ENCODE measurements at regions not wholly inside any gene's neighbourhood (a gene's known extent, or its start where the extent isn't known, plus 50 kb on each side); places are given as distances from the start of the nearest gene placed in this dataset.
"Not testable (repeated sequence)": the region's sequence is repeated elsewhere in the genome, so short reads cannot be mapped to it uniquely, and the experiment has no call there.

GRCh38 chr16:86735727-86736126, 157.4 kb downstream of the FOXL1 start:
- DNase-seq: no peak
- no peaks in the 10 kb centered on the region for H3K36me3 ChIP-seq (ENCODE audit: control insufficient read depth, insufficient read depth, low read length)
- WGBS, 2 experiments (ENCODE audit: insufficient coverage in 1 of 2, insufficient read length in 1 of 2): 89 to 100% methylated on average over 2 of the region's 2 CpGs
- TF ChIP-seq CTCF (conservative IDR thresholded peaks at IDR 0.05): no peak
- H3K9ac ChIP-seq (ENCODE audit: extremely low read depth, low read length, poor library complexity, severe bottlenecking): no peak overlapping the region
- Mint-ChIP-seq H3K27me3 (ENCODE audit: insufficient read depth) (peaks cover 46% of the 10 kb centered on the region), H3K4me1 (peaks cover 47% of the 10 kb centered on the region), H3K9me3 (peaks cover 16% of the 10 kb centered on the region), H3K36me3 (ENCODE audit: low read depth) (peaks cover 9% of the 10 kb centered on the region), H3K4me3 (no peak overlapping the region), H3K27ac (no peak overlapping the region)
- H3K4me1 ChIP-seq (ENCODE audit: control insufficient read depth, insufficient read depth, low read length): peaks cover 8% of the 10 kb centered on the region
- no peak overlapping the region for H3K4me3 ChIP-seq (ENCODE audit: low read length)
- H3K27me3 ChIP-seq (ENCODE audit: control insufficient read depth, insufficient read depth, low read length, poor library complexity, severe bottlenecking): peaks cover 34% of the 10 kb centered on the region
- H3K9me3 ChIP-seq (ENCODE audit: control insufficient read depth, low read length): no peaks in the 10 kb centered on the region
- H3K27ac ChIP-seq (ENCODE audit: low read depth, low read length): no peak overlapping the region

- Mint-ChIP-seq H3K36me3 (ENCODE audit: low read depth) (peaks cover 9% of the 10 kb centered on the region), H3K4me3 (no peak overlapping the region), H3K4me1 (peaks cover 55% of the 10 kb centered on the region), H3K9me3 (peaks cover 16% of the 10 kb centered on the region), H3K27ac (no peak overlapping the region), H3K27me3 (ENCODE audit: insufficient read depth) (peaks cover 38% of the 10 kb centered on the region)
- Histone ChIP-seq H3K27ac (ENCODE audit: low read depth, low read length) (no peak overlapping the region), H3K9me3 (ENCODE audit: control insufficient read depth, low read length) (no peaks in the 10 kb centered on the region), H3K27me3 (ENCODE audit: control insufficient read depth, insufficient read depth, low read length, poor library complexity, severe bottlenecking) (peaks cover 26% of the 10 kb centered on the region), H3K4me3 (ENCODE audit: low read length) (no peak overlapping the region), H3K9ac (ENCODE audit: extremely low read depth, low read length, poor library complexity, severe bottlenecking) (no peak overlapping the region), H3K4me1 (ENCODE audit: control insufficient read depth, insufficient read depth, low read length) (peaks cover 11% of the 10 kb centered on the region), H3K36me3 (ENCODE audit: control insufficient read depth, insufficient read depth, low read length) (no peaks in the 10 kb centered on the region)
- no peak for TF ChIP-seq CTCF (conservative IDR thresholded peaks at IDR 0.05)
- DNase-seq: no peak
- 95 to 100% methylated on average over 4 to 7 of the region's 7 CpGs for WGBS, 2 experiments (ENCODE audit: insufficient coverage in 1 of 2, insufficient read length in 1 of 2)
These were observed 158.2 kb downstream of the FOXL1 start for GRCh38 chr16:86736502-86736901.

- H3K27ac ChIP-seq (ENCODE audit: low read depth, low read length): no peak overlapping the region
- H3K9ac ChIP-seq (ENCODE audit: extremely low read depth, low read length, poor library complexity, severe bottlenecking): no peak overlapping the region
- Mint-ChIP-seq H3K9me3 (peaks cover 16% of the 10 kb centered on the region), H3K27ac (no peak overlapping the region), H3K36me3 (ENCODE audit: low read depth) (peaks cover 9% of the 10 kb centered on the region), H3K4me3 (no peak overlapping the region), H3K4me1 (peaks cover 61% of the 10 kb centered on the region), H3K27me3 (ENCODE audit: insufficient read depth) (peaks cover 33% of the 10 kb centered on the region)
- no peak for DNase-seq
- H3K27me3 ChIP-seq (ENCODE audit: control insufficient read depth, insufficient read depth, low read length, poor library complexity, severe bottlenecking): peaks cover 21% of the 10 kb centered on the region
- no peak overlapping the region for H3K4me3 ChIP-seq (ENCODE audit: low read length)
- H3K4me1 ChIP-seq (ENCODE audit: control insufficient read depth, insufficient read depth, low read length): peaks cover 12% of the 10 kb centered on the region
- H3K36me3 ChIP-seq (ENCODE audit: control insufficient read depth, insufficient read depth, low read length): no peaks in the 10 kb centered on the region
- no peak for TF ChIP-seq CTCF (conservative IDR thresholded peaks at IDR 0.05)
- no peaks in the 10 kb centered on the region for H3K9me3 ChIP-seq (ENCODE audit: control insufficient read depth, low read length)
- 91 to 92% methylated on average over 6 to 7 of the region's 7 CpGs for WGBS, 2 experiments (ENCODE audit: insufficient coverage in 1 of 2, insufficient read length in 1 of 2)
These were observed 158.7 kb downstream of the FOXL1 start for GRCh38 chr16:86737083-86737482.

GRCh38 chr16:86738322-86738721, 160.0 kb downstream of the FOXL1 start:
- not testable (repeated sequence) for H3K4me3 Mint-ChIP-seq; H3K9me3 ChIP-seq (ENCODE audit: control insufficient read depth, low read length); H3K27ac ChIP-seq (ENCODE audit: low read depth, low read length); H3K27ac Mint-ChIP-seq; H3K36me3 Mint-ChIP-seq (ENCODE audit: low read depth); H3K27me3 ChIP-seq (ENCODE audit: control insufficient read depth, insufficient read depth, low read length, poor library complexity, severe bottlenecking); H3K4me3 ChIP-seq (ENCODE audit: low read length); DNase-seq; H3K36me3 ChIP-seq (ENCODE audit: control insufficient read depth, insufficient read depth, low read length); H3K9ac ChIP-seq (ENCODE audit: extremely low read depth, low read length, poor library complexity, severe bottlenecking)
- Mint-ChIP-seq H3K27me3 (ENCODE audit: insufficient read depth) (peaks cover 20% of the 10 kb centered on the region), H3K9me3 (peaks cover 16% of the 10 kb centered on the region), H3K4me1 (peaks cover 62% of the 10 kb centered on the region)
- WGBS, 2 experiments (ENCODE audit: insufficient coverage in 1 of 2, insufficient read length in 1 of 2): 89 to 94% methylated on average over 19 to 21 of the region's 35 CpGs
- peaks cover 12% of the 10 kb centered on the region for H3K4me1 ChIP-seq (ENCODE audit: control insufficient read depth, insufficient read depth, low read length)

Measured in endodermal cell (in vitro differentiated cells).